ENCODE measurements at regions not wholly inside any gene's neighbourhood (a gene's known extent, or its start where the extent isn't known, plus 50 kb on each side); places are given as distances from the start of the nearest gene placed in this dataset.
"Not testable (repeated sequence)": the region's sequence is repeated elsewhere in the genome, so short reads cannot be mapped to it uniquely, and the experiment has no call there.

DNA sequence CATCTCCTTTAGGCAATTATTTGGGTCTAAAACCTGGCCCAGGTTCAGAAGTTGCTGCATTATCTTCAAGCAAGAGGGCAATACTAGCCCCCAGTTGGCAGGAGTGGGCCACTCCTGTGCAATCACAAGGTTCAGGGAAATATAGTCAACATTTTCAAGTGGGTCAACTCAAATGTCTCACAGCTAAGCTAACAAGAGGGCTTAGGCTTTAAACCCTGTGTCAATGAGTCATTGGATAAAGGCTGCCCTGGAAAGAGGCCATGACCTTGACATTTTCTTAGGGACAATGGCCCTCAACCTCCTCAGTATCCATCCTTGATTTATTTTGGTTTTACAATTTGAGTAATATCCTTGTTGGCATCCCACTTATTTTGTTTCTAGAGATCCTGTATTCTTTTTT, 73.5 kb upstream of the DCP1A start:
- TF ChIP-seq, protein P1, sequence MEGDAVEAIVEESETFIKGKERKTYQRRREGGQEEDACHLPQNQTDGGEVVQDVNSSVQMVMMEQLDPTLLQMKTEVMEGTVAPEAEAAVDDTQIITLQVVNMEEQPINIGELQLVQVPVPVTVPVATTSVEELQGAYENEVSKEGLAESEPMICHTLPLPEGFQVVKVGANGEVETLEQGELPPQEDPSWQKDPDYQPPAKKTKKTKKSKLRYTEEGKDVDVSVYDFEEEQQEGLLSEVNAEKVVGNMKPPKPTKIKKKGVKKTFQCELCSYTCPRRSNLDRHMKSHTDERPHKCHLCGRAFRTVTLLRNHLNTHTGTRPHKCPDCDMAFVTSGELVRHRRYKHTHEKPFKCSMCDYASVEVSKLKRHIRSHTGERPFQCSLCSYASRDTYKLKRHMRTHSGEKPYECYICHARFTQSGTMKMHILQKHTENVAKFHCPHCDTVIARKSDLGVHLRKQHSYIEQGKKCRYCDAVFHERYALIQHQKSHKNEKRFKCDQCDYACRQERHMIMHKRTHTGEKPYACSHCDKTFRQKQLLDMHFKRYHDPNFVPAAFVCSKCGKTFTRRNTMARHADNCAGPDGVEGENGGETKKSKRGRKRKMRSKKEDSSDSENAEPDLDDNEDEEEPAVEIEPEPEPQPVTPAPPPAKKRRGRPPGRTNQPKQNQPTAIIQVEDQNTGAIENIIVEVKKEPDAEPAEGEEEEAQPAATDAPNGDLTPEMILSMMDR (IDR thresholded peaks at IDR 0.05; ENCODE audit: low read depth, low read length), result no peak
- H3K27ac ChIP-seq (ENCODE audit: low read depth, low read length), result no peak overlapping the region
- no peak for DNase-seq (ENCODE audit: low read depth, low spot score)
- H3K4me3 ChIP-seq (ENCODE audit: low read depth, low read length), result no peak overlapping the region
- no peaks in the 10 kb centered on the region for H3K9me3 ChIP-seq (ENCODE audit: control insufficient read depth, insufficient read depth, low read length)
- H3K27me3 ChIP-seq (ENCODE audit: control insufficient read depth, insufficient read depth, low read length), result no peaks in the 10 kb centered on the region
- ChIA-PET POLR2A (no interaction called here), CTCF (no interaction called here)

DNA sequence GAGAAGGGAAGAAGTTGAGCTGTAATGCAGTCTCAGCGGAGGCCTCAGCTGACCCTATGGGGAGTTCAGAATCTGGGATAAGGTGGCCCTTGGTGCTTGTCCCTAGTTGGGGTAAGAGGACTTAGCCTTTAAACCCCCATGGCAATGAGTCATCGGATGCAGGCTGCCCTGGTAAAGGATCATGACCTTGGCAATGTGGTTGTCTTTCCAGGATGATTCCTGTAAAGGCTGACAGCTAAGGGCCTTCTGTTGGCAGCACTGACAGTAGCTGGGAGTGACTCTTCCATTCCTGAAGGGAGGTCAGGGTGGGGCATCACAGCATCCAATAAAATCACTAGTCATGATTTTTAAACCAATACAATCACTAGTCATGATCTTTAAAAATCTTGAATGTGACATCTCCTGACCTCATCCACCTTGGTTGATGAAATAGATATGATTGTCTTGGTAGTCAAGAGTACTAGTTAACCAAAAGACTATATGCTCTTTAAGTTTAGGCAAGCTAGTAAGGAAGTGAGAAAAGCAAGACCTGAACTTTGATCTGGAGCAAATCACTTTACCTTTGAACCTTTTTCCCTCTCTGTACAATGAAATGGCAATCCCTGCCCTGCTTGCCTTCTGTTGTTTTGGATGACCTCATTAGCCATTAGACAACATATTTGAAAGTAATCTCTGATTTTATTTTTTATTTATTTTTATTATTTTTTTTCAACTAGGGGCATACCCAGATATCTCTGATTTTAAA, 71.3 kb upstream of the CACNA1D start:
- Histone ChIP-seq H3K27me3 (ENCODE audit: control insufficient read depth, insufficient read depth, low read length) (no peaks in the 10 kb centered on the region), H3K4me3 (ENCODE audit: low read depth, low read length) (no peak overlapping the region), H3K9me3 (ENCODE audit: control insufficient read depth, insufficient read depth, low read length) (no peaks in the 10 kb centered on the region), H3K27ac (ENCODE audit: low read depth, low read length) (no peak overlapping the region)
- POLR2A ChIA-PET, result no interaction called here
- CTCF ChIA-PET, result interaction anchor here (0.6 kb wide), 1 partner anchor 117 kb away, joined by 8 read pairs; no protein-coding TSS in a partner anchor
- DNase-seq (ENCODE audit: low read depth, low spot score), result no peak
- TF ChIP-seq, protein P1 (IDR thresholded peaks at IDR 0.05; ENCODE audit: low read depth, low read length), result no peak

DNA sequence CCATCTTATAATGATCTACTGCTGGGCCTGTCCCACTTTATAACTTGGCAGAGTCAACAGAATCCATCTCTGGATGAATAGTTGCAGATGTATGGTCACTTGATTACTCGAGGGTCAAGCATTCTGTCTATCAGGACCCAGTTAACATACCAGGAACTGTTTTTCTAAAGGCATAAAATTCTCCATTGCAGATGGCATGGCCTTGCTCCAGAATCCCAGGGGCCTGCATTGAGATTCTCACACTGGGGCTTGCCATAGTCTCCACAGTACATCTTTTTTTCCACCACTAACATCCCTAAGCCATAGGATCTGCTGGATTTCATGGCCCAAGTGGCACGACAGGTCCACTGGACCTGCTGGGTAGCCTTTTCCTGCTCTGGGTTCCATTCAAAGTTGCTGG, 68.5 kb upstream of the CACNA1D start:
- ChIA-PET POLR2A (no interaction called here), CTCF (no interaction called here)
- TF ChIP-seq, protein P1 (IDR thresholded peaks at IDR 0.05; ENCODE audit: low read depth, low read length), result no peak
- Histone ChIP-seq H3K27ac (ENCODE audit: low read depth, low read length) (no peak overlapping the region), H3K4me3 (ENCODE audit: low read depth, low read length) (no peak overlapping the region), H3K27me3 (ENCODE audit: control insufficient read depth, insufficient read depth, low read length) (no peaks in the 10 kb centered on the region), H3K9me3 (ENCODE audit: control insufficient read depth, insufficient read depth, low read length) (no peaks in the 10 kb centered on the region)
- DNase-seq (ENCODE audit: low read depth, low spot score), result no peak

DNA sequence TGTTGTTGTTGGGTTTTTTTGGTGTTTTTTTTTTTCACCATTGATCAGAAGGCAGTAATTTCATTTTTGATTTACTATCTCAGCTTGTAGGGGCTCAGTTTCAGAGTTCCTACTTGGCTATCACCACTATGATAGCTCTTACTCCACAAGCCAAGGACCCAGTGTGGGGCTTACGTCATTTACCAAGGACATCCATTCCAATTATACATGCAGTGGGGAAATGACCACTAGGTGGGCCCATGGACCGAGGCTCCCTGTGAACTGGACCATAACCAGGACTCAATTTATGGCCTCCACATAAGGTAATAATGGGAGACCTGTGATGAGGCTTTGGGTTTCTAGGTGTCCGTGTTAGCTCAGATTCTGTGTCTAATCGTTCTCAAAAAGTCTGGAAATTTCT, 67.5 kb upstream of the CACNA1D start:
- Histone ChIP-seq H3K27me3 (ENCODE audit: control insufficient read depth, insufficient read depth, low read length) (no peaks in the 10 kb centered on the region), H3K27ac (ENCODE audit: low read depth, low read length) (no peak overlapping the region), H3K9me3 (ENCODE audit: control insufficient read depth, insufficient read depth, low read length) (no peaks in the 10 kb centered on the region), H3K4me3 (ENCODE audit: low read depth, low read length) (no peak overlapping the region)
- POLR2A ChIA-PET, result no interaction called here
- TF ChIP-seq, protein P1 (IDR thresholded peaks at IDR 0.05; ENCODE audit: low read depth, low read length), result no peak
- CTCF ChIA-PET, result no interaction called here
- DNase-seq (ENCODE audit: low read depth, low spot score), result no peak

DNA sequence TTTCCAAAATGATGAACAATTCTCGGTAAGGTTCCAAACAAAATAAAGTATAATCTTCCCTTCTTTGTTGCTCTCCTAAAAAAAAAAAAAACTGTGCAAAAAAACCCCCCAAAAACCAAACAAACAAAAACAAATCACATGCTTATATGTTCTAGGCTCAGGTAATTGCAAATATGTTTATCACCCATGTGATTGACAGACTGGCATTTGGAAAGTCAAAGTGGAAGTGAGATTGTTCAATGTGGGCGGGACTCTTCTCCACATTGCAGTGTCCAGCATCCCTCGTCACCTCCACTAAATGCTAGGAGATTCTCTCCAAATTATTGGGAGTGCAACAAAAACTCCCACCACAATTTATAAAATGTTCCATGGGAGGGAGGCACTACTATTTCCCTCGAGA, 57.6 kb upstream of the CACNA1D start:
- no peak for DNase-seq (ENCODE audit: low read depth, low spot score)
- ChIA-PET POLR2A (no interaction called here), CTCF (no interaction called here)
- H3K27me3 ChIP-seq (ENCODE audit: control insufficient read depth, insufficient read depth, low read length), result no peaks in the 10 kb centered on the region
- H3K27ac ChIP-seq (ENCODE audit: low read depth, low read length), result no peak overlapping the region
- TF ChIP-seq, protein P1 (IDR thresholded peaks at IDR 0.05; ENCODE audit: low read depth, low read length), result no peak
- H3K4me3 ChIP-seq (ENCODE audit: low read depth, low read length), result no peak overlapping the region
- H3K9me3 ChIP-seq (ENCODE audit: control insufficient read depth, insufficient read depth, low read length), result no peaks in the 10 kb centered on the region

DNA sequence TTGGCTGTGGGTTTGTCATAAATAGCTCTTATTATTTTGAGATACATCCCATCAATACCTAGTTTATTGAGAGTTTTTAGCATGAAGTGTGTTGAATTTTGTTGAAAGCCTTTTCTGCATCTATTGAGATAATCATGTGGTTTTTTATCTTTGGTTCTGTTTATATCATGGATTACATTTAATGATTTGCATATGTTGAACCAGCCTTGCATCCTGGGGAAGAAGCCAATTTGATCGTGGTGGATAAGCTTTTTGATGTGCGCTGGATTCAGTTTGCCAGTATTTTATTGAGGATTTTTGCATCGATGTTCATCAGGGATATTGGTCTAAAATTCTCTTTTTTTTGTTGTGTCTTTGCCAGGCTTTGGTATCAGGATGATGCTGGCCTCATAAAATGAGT, 51.5 kb upstream of the CACNA1D start:
- H3K4me3 ChIP-seq (ENCODE audit: low read depth, low read length); H3K27ac ChIP-seq (ENCODE audit: low read depth, low read length); H3K27me3 ChIP-seq (ENCODE audit: control insufficient read depth, insufficient read depth, low read length); DNase-seq (ENCODE audit: low read depth, low spot score); POLR2A ChIA-PET; H3K9me3 ChIP-seq (ENCODE audit: control insufficient read depth, insufficient read depth, low read length); CTCF ChIA-PET: not testable (repeated sequence)
